ENCODE measurements at regions not wholly inside any gene's neighbourhood (a gene's known extent, or its start where the extent isn't known, plus 50 kb on each side); places are given as distances from the start of the nearest gene placed in this dataset.

- no peaks in the 10 kb centered on the region for H3K9me3 ChIP-seq
- no peak overlapping the region for H3K4me2 ChIP-seq
- no peak overlapping the region for H3K9ac ChIP-seq
- H3K4me1 ChIP-seq = no peaks in the 10 kb centered on the region
- H3K27me3 ChIP-seq = no peaks in the 10 kb centered on the region
- H3K36me3 ChIP-seq = no peaks in the 10 kb centered on the region
- H3K27ac ChIP-seq = no peak overlapping the region
- H3K4me3 ChIP-seq = no peak overlapping the region
- H4K20me1 ChIP-seq = no peaks in the 10 kb centered on the region
- TF ChIP-seq Cebpa-rat (IDR thresholded peaks at IDR 0.05) = no peak
Measured at GRCh38 chr18:24811950-24812681, 351.7 kb downstream of the HRH4 start.

GRCh38 chr18:24814521-24814920 is 354.1 kb downstream of the HRH4 start:
- no peak overlapping the region for H3K4me2 ChIP-seq
- no peaks in the 10 kb centered on the region for H3K4me1 ChIP-seq
- TF ChIP-seq Cebpa-rat (IDR thresholded peaks at IDR 0.05) = no peak
- H3K9me3 ChIP-seq = no peaks in the 10 kb centered on the region
- H4K20me1 ChIP-seq = no peaks in the 10 kb centered on the region
- no peak overlapping the region for H3K9ac ChIP-seq
- H3K4me3 ChIP-seq = no peak overlapping the region
- H3K27me3 ChIP-seq = no peaks in the 10 kb centered on the region
- H3K27ac ChIP-seq = no peak overlapping the region
- H3K36me3 ChIP-seq = no peaks in the 10 kb centered on the region

GRCh38 chr18:24817150-24817549 is 356.7 kb downstream of the HRH4 start:
- Histone ChIP-seq H3K27ac (no peak overlapping the region), H3K4me1 (no peaks in the 10 kb centered on the region), H3K9me3 (no peaks in the 10 kb centered on the region), H3K4me2 (no peak overlapping the region), H3K9ac (no peak overlapping the region), H4K20me1 (no peaks in the 10 kb centered on the region), H3K36me3 (no peaks in the 10 kb centered on the region), H3K27me3 (no peaks in the 10 kb centered on the region), H3K4me3 (no peak overlapping the region)
- TF ChIP-seq Cebpa-rat (IDR thresholded peaks at IDR 0.05) = no peak

- no peak for TF ChIP-seq Cebpa-rat (IDR thresholded peaks at IDR 0.05)
- H3K4me2 ChIP-seq = no peak overlapping the region
- no peaks in the 10 kb centered on the region for H3K9me3 ChIP-seq
- no peak overlapping the region for H3K9ac ChIP-seq
- no peak overlapping the region for H3K4me3 ChIP-seq
- H3K27me3 ChIP-seq = no peaks in the 10 kb centered on the region
- no peaks in the 10 kb centered on the region for H3K4me1 ChIP-seq
- no peaks in the 10 kb centered on the region for H4K20me1 ChIP-seq
- H3K27ac ChIP-seq = no peak overlapping the region
- no peaks in the 10 kb centered on the region for H3K36me3 ChIP-seq
Measured at GRCh38 chr18:24817587-24818371, 357.3 kb downstream of the HRH4 start.

- Histone ChIP-seq H3K27ac (no peak overlapping the region), H3K27me3 (no peaks in the 10 kb centered on the region), H3K4me2 (no peak overlapping the region), H3K4me3 (no peak overlapping the region), H3K36me3 (no peaks in the 10 kb centered on the region), H3K9ac (no peak overlapping the region), H4K20me1 (no peaks in the 10 kb centered on the region), H3K4me1 (no peaks in the 10 kb centered on the region), H3K9me3 (no peaks in the 10 kb centered on the region)
- TF ChIP-seq Cebpa-rat (IDR thresholded peaks at IDR 0.05) = no peak
Measured at GRCh38 chr18:24818441-24818840, 358.0 kb downstream of the HRH4 start.

GRCh38 chr18:24819141-24819890 is 358.9 kb downstream of the HRH4 start:
- no peak for TF ChIP-seq Cebpa-rat (IDR thresholded peaks at IDR 0.05)
- H4K20me1 ChIP-seq = no peaks in the 10 kb centered on the region
- no peaks in the 10 kb centered on the region for H3K4me1 ChIP-seq

GRCh38 chr18:24825397-24825796 is 365.0 kb downstream of the HRH4 start:
- no peak overlapping the region for H3K4me2 ChIP-seq
- H3K4me3 ChIP-seq = no peak overlapping the region

More at GRCh38 chr18:24819141-24819890, 358.9 kb downstream of the HRH4 start:
- no peaks in the 10 kb centered on the region for H3K9me3 ChIP-seq
- no peak overlapping the region for H3K4me3 ChIP-seq
- no peak overlapping the region for H3K4me2 ChIP-seq
- H3K36me3 ChIP-seq = no peaks in the 10 kb centered on the region
- H3K9ac ChIP-seq = no peak overlapping the region
- no peaks in the 10 kb centered on the region for H3K27me3 ChIP-seq
- H3K27ac ChIP-seq = no peak overlapping the region

GRCh38 chr18:24826605-24827004 is 366.2 kb downstream of the HRH4 start:
- H4K20me1 ChIP-seq = no peaks in the 10 kb centered on the region
- H3K4me2 ChIP-seq = no peak overlapping the region
- H3K27ac ChIP-seq = no peak overlapping the region
- no peaks in the 10 kb centered on the region for H3K36me3 ChIP-seq
- no peak overlapping the region for H3K9ac ChIP-seq
- no peak overlapping the region for H3K4me3 ChIP-seq
- TF ChIP-seq Cebpa-rat (IDR thresholded peaks at IDR 0.05) = no peak
- no peaks in the 10 kb centered on the region for H3K4me1 ChIP-seq
- no peaks in the 10 kb centered on the region for H3K9me3 ChIP-seq
- no peaks in the 10 kb centered on the region for H3K27me3 ChIP-seq

More at GRCh38 chr18:24825397-24825796, 365.0 kb downstream of the HRH4 start:
- Histone ChIP-seq H3K36me3 (no peaks in the 10 kb centered on the region), H4K20me1 (no peaks in the 10 kb centered on the region), H3K27ac (no peak overlapping the region), H3K4me1 (no peaks in the 10 kb centered on the region), H3K9me3 (no peaks in the 10 kb centered on the region), H3K27me3 (no peaks in the 10 kb centered on the region), H3K9ac (no peak overlapping the region)
- no peak; the same call in 1 of the 2 replicates for TF ChIP-seq Cebpa-rat (IDR thresholded peaks at IDR 0.05)

GRCh38 chr18:24827501-24827900 is 367.1 kb downstream of the HRH4 start:
- Histone ChIP-seq H3K4me1 (no peaks in the 10 kb centered on the region), H3K36me3 (no peaks in the 10 kb centered on the region), H3K4me2 (no peak overlapping the region), H3K4me3 (no peak overlapping the region), H3K27me3 (no peaks in the 10 kb centered on the region), H3K9me3 (no peaks in the 10 kb centered on the region), H3K9ac (no peak overlapping the region), H3K27ac (no peak overlapping the region), H4K20me1 (no peaks in the 10 kb centered on the region)
- no peak for TF ChIP-seq Cebpa-rat (IDR thresholded peaks at IDR 0.05)

GRCh38 chr18:24831081-24831480 is 370.6 kb downstream of the HRH4 start:
- Histone ChIP-seq H3K36me3 (no peaks in the 10 kb centered on the region), H4K20me1 (no peaks in the 10 kb centered on the region), H3K4me2 (no peak overlapping the region), H3K27ac (no peak overlapping the region), H3K4me1 (no peaks in the 10 kb centered on the region), H3K9me3 (no peaks in the 10 kb centered on the region), H3K27me3 (no peaks in the 10 kb centered on the region), H3K4me3 (no peak overlapping the region), H3K9ac (no peak overlapping the region)
- TF ChIP-seq Cebpa-rat (IDR thresholded peaks at IDR 0.05) = no peak

Data from BLaER1 (cell line).